HG03439 (cell line): ENCODE measurements at regions not wholly inside any gene's neighbourhood (a gene's known extent, or its start where the extent isn't known, plus 50 kb on each side); places are given as distances from the start of the nearest gene placed in this dataset.
"Not testable (repeated sequence)": the region's sequence is repeated elsewhere in the genome, so short reads cannot be mapped to it uniquely, and the experiment has no call there.

Experiments used
- ATAC-seq: cut with Tn5 transposase; IDR thresholded peaks from one replicate; pipeline ENCODE4 v1.9.1; 2021; ENCODE audit warnings: mild to moderate bottlenecking, moderate library complexity; ENCODE audit not compliant: unreplicated experiment

DNA sequence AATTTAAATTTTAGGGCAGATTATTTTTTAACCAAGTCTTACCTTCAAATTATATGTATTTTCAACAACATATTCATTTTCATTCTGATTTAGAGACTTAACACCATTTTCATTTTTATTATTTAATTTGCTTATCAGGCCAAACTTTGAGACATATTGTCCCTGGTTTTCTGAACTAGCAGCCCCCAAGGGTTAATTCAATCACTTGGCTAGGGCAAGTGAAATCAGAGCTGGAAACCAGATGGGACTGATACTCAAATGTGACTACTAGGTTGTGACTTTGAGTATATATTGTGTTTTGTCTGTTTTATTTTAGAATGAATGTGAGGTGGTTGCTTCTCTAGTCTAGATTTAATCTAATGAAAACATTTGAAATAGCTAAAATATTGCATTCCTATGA is 198.9 kb upstream of the PTGFR start:
- no peak for ATAC-seq

DNA sequence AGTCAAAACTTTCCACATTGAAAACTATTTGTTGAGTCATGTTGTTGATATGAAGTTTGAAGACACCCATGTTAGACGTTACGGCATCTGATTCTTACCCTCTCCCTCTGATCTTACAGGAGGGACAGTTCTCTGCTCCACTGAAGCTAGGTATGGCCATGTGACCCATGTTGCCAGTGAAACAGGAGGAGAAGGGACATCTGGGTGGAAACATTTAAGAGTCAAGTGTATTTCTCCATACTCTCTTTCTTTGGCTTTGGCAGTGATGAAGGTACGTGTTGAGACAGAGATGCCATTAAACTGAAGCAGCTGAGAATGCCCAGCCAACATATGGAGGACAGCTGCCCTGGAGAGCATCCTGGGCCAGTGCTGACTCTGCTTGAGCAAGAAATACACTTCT is 198.4 kb upstream of the PTGFR start:
- no peak for ATAC-seq

DNA sequence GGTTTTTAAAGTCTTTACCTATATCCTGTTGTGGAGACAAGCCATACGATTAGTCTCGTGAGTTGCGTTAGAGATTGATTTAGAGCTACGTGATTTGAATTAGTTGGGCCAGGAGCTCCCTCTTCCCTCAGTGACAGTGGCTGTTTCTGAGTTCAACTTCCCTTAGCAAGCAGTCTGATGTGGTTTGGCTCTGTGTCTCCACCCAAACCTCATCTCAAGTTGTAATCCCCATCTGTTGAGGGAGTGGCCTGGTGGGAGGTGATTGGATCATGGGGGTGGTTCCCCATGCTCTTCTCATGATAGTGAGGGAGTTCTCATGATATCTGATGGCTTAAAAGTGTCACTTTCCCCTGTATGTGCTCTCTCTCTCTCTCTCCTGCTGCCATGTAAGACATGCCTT is 192.9 kb upstream of the PTGFR start:
- no peak for ATAC-seq

DNA sequence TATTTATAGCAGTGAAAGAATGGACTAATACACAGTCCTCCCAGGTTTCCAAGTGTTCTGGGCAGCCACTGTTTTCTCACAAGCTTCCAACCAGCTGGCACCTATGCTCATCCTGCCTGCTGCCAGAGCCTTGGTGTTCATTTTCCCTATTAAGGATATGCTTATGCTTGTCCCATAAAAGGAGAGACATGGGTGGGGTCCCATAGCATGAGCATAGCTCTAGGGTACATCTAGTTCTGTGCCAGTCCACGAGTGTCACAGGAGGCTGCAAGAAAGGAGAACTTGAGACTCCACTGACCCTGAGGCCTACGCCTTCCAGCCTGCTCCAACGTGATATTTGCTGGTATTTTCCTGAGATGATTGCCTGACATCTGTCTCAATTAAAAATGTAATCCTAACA is 192.4 kb upstream of the PTGFR start:
- no peak for ATAC-seq

DNA sequence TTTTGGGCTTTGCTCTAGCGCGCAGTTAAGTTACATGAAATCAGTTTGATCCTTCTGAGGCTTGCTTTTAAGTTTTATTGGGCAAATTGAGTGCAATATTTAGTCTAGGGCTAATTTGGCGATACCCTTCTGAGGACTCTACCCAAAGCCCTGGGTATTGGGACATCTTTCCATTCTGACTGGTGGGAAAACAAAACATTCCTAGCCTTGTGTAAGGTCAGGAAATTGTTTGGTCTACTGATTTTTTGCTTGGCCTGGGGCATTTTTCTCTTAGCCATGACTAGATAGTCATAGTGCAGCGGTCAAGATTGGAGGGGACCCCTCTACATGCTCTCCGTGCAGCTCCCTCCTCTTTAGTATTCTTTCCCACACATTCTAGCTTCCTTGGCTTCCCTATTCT is 189.6 kb upstream of the PTGFR start:
- no peak for ATAC-seq

DNA sequence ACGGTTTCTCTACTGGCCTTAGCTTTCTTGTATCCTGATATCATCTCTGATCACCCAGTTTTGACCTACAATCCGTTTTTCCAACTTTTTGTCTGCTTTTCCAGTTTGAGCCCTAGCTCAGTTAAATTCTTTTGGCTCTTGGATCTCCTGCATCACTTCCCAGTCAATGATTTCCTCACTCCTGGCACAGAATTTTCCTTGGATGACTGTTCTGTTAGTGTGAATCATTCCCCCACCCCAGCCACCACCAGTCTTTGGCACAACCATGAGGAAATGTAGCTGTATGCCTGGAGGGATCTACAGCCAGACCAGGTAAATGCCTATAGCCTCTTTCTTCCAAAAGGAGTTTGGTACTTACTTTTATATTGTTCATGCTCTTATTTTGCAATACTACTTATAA is 187.2 kb upstream of the PTGFR start:
- no peak for ATAC-seq

DNA sequence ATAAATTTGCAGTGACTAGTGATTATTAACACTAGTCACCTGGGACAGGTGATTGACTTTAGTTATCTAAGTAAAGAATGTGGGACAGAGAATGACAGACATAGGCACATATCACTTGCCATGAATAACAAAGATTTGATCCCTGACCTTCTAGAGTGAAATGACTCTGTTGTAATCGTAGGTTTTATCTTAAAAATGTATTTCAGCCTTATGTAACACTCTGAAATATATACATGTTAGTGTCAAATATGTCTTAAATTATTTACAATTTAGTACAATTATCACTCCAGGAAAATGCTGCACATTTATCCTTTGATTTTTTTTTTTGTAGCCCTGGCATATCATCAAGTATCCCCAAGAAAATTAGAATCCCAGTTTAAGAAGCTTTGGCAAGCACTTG is 186.4 kb upstream of the PTGFR start:
- no peak for ATAC-seq

DNA sequence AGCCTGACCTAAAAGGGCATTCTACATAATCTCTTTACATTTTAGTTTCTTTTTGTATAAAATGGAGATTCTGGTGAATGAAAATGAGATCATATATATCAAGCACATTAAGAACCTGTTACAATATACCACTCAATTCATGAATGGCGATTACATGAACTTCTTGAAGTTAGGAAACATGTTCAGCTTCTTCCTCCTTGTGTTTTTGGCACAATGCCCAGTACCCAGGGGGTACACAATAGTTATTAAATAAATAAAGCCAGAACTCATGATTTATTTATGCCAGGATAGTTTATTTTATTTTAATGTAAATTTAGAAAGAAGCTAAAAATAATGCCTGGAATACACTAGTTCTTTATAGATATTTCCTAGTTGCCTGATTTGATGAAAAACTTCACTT is 186.0 kb upstream of the PTGFR start:
- ATAC-seq = no peak

DNA sequence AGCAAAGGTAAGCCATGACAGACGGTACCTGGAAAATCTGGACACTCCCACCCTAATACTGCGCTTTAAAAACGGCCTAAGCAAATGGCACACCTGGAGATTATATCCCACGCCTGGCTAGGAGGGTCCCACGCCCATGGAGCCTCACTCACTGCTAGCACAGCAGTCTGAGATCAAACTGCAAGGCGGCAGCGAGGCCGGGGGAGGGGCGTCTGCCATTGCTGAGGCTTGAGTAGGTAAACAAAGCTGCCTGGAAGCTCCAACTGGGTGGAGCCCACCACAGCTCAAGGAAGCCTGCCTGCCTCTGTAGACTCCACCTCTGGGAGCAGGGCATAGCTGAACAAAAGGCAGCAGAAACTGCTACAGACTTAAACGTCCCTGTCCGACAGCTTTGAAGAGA is 180.5 kb upstream of the PTGFR start:
- ATAC-seq = not testable (repeated sequence)

DNA sequence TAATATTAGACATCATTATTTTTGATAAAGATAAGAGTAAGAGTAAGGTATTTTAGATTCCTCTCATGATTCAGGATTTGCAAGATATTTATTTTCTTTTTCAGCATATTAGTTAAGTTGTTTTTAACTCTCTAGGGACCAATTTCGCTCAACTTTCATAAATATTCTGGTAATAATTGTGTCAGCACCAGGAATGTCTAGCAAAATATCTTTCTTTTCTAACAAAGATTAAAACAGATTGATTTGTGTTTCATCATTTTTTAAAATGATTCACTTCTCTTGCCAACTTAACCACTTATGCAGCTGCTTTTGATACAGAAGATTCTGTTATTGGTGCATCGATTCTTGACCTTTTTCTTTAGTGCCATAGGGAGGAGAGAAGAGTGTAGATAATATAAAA is 172.8 kb upstream of the PTGFR start:
- ATAC-seq = no peak

DNA sequence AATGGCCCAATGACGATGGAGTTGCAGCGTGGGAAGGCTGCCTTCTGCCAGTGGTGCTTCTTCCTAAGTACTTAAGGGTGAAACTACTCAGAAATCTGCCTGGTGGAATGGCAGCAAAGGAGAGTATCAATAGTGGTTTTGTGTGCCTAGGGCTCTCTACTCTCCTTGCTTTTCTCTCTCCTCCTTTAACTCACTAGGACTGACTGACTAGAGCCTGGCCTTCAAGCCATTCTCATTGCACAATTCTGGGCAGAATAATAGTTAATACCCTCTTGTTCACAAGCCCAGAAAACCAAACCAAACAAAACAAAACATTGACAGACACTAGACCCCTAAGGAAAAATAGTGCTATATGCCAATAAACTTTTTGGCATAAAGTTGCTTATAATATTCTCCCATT is 171.2 kb upstream of the PTGFR start:
- ATAC-seq = no peak

DNA sequence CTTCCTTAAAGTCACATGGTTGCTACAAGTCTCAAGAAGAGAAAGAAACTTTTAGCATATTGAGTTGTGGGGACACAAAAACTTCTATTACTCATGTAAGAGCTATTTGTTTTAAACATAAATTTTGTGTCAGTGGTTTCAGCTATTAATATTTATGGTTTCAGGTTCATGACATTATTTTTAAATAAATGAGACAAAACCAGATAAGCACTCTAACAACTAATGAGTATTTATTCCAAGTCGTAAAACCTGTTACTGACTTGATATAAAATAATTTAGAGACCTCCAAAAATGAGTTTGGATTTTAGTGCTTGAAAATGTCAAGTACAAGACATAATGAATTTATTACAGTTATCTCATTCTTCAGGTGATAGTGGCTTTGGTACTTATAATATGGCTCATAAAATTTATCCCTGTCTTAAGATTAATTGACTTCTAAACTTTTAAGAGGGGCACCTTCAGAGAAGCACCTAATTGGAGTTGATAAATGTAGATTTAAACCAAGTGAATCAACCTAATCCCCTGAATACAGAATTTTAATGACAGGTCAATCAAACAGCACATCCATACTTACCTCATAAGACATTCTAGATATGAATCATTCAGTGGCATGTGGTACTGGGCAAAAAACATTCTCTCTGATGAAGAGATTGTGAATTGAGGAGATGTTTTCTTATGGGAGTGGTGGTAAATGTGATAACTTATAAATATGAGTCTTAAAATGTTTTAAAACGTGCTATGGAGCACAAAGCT is 167.7 kb upstream of the PTGFR start:
- no peak for ATAC-seq

DNA sequence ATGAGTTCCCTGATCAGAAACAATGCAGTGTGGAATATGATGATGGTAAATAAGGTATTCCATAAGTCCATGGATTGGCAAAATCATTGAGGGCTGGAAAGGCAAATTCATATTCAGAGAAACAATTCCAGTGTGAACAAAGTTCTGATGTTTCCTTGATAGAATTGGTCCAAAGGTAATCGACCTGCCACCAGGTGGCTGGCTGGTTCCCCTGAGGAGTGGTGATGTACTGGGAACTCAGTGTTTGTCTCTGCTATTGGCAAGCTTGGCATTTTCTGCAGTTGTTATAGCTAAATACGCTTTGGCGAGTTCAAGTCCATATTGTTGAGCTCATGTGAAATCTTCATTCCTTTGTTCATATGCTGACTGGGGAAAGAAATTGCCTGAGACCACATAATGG is 165.5 kb upstream of the PTGFR start:
- no peak for ATAC-seq

DNA sequence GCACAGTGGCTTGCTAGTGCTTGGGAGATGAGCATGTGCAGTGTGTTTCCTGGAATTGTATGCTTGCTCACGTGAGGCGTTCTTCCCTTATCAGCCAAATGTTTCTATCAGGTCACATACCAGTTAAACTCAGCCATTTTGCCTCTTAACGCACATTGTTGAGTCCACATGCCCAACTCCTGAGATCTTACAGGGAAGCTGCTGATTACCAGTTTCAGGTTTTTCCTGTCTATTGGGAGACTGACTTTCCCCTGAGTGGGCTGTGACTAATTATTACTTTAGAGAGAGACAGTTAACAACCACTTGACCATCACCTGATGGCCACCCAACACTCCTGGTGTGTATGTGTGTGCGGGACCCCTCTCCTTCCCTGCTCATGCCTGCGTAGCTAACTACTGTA is 161.3 kb upstream of the PTGFR start:
- no peak for ATAC-seq

DNA sequence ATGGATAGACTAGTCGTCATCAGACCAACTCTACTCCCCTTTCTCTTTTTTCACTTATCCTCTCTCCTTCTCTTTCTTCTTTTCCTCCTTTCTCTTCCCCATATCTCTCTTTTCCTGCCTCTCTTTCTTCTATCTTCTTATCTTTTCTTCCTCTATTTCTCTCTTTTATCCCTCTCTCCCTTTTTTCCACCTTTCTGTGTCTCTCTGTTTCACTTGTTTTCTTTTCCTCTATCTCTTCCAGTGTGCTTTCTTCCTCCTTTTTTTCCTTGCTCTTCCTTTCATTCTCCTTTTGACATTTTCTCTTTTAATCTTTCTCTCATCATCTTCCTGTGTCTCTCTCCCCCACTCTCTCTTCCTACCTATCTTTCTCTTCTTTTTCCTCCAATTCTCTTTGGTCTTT is 159.0 kb upstream of the PTGFR start:
- ATAC-seq = no peak

DNA sequence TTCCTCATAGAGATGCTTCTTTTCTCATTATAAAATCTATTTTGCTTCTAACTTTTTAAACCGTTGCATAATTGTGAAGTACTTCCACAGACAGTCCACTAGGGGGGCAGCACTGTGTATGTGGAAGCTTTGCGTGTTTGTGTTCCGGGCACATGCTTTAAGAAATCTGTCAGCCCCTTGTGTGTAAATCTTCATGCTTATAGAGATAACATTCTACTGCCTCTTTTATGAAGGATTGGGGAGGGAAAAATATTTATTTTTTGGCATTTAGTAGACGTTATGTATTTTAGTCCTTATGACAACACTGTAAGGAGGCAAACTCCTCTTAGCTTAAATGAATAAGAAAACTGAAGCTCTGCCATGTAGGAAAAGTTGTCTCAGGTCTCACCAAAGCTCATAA is 157.3 kb upstream of the PTGFR start:
- ATAC-seq = peak; percentile 76

DNA sequence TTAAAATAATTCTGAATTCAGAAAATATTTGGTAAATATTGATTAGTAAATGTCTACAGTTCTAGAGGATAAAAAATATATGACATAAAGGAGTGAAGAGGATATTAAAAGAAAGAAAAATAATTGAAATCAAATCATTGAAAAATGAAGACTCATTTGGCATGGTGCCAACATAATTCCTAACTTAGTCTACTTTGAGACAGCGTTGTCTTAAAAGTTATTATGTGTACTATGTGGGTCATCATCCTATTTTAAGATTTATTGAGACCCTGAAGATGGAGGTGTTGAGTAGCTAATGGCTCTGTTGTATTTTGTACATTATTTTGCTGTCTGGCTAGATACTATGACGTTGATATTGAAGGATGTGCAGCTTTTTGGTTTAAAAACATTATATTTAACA is 156.7 kb upstream of the PTGFR start:
- no peak for ATAC-seq

DNA sequence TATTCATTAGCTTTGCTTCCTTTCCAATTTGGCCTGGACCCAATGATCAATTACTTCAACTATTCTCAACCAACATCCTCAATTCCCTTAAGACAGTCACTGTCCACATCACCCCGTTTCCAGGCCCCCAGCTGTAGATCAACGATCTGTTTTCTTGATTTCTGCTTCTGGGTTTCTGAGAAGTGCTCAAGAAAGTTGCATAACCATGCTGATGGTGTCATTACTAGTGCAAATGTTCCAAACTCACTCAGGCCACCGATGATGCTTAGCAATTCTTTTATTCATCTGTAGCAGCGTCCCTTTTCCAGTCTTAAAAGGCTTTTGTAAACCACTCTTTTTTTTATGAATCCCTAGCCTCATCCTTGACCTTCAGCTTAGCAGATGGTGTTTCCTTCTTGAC is 155.8 kb upstream of the PTGFR start:
- ATAC-seq = no peak

DNA sequence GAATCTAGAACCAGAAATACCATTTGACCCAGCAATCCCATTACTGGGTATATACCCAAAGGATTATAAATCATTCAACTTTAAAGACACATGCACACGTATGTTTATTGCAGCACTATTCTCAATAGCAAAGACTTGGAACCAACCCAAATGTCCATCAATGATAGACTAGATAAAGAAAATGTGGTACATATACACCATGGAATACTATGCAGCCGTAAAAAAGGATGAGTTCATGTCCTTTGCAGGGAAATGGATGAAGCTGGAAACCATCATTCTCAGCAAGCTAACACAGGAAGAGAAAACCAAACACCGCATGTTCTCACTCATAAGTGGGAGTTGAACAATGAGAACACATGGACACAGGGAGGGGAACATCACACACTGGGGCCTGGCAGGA is 154.0 kb upstream of the PTGFR start:
- not testable (repeated sequence) for ATAC-seq

DNA sequence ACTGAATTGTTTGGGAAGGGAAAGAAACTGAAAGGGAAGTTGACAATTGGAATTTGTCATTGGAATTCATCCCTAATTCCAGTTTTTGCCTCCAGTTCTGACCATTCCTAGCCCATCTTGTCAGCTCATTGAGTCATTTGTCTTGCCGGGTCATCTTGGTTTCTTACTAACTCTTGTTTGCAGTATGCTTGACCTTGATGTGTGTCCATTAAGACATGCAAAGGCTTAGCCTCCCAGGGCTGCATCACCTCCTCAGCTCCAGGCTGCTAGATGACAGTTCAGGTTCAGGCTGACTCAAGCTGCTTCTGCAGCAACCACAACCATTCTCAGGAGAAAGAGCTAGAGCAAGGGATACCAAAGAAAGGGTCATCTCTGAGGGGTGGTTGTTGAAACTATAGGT is 151.3 kb upstream of the PTGFR start:
- ATAC-seq = no peak

DNA sequence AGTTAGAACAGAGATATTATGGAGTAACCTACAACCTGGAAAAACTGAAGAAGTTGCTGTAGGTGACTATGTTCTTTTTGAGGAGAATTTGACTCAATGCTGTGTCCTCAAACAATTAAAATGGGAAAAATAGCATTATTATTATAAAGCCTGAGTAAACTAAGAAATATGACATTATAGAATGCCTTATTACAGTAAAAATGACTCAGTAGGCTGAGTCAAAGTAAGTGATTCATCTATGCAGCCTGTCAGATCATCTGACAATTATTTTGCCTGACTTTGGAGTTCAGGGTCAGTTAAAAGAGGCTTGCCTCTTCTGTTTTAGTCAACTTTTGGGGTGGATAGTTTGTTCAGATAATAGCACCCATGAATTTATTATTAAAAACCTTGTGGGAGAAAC is 150.8 kb upstream of the PTGFR start:
- no peak for ATAC-seq

DNA sequence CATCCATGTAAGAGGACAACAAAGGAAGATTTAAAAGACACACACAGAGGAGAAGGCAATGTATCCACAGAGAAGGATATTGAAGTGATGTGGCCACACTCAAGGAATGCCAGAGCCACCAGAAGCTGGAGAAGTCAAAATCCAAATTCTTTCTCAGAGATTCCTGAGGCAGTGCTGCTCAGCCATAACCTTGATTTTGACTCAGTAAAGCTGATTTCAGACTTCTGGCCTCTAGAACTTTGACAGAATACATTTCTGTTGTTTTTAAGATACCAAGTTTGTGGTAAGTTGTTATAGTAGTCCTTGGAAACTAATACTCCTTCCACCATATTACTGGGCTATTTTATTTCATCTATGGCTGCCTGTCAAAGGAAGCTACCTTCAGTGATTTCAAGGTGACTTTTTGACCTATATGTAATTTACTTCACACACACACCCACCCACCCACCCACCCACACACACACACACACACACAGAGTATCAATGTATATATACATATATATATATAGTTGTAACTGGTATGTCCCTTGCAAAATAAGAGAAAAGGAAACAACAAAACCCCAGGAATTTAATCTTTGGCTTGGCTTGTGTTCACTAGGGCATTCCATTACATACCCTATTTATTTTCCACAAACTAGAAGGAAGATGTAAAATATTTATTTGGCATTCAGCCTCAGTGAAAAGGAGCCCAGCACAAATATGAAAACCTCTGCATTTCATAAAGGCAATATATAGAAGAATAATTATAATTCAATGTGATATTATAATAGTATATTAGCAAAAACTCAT is 142.1 kb upstream of the PTGFR start:
- ATAC-seq = no peak
